ENCODE measurements at regions not wholly inside any gene's neighbourhood (a gene's known extent, or its start where the extent isn't known, plus 50 kb on each side); places are given as distances from the start of the nearest gene placed in this dataset.

GRCh38 chr6:122124908-122125307 lies 274.5 kb upstream of the HSF2 start:
- H3K36me3 Mint-ChIP-seq (ENCODE audit: low read depth): no peaks in the 10 kb centered on the region
- no peak overlapping the region for H3K4me3 Mint-ChIP-seq
- H3K4me1 Mint-ChIP-seq: peaks cover 34% of the 10 kb centered on the region
- no peak for TF ChIP-seq CTCF (IDR thresholded peaks at IDR 0.05; ENCODE audit: unreplicated experiment in 3 of 3)
- no peaks in the 10 kb centered on the region for H3K9me3 Mint-ChIP-seq
- no peak overlapping the region for H3K27ac Mint-ChIP-seq
- peaks cover 4% of the 10 kb centered on the region for H3K27me3 Mint-ChIP-seq (ENCODE audit: low read depth)

- Mint-ChIP-seq H3K27me3 (ENCODE audit: low read depth) (peaks cover 4% of the 10 kb centered on the region), H3K4me1 (peaks cover 34% of the 10 kb centered on the region), H3K9me3 (no peaks in the 10 kb centered on the region), H3K27ac (peak overlapping the region; percentile 23 to 67 (median 47)), H3K36me3 (ENCODE audit: low read depth) (no peaks in the 10 kb centered on the region), H3K4me3 (peak overlapping the region in 1 of 3 experiments; percentile 4)
- TF ChIP-seq CTCF (IDR thresholded peaks at IDR 0.05; ENCODE audit: unreplicated experiment in 3 of 3): no peak
These were observed 272.6 kb upstream of the HSF2 start for GRCh38 chr6:122126894-122127293.

- no peak overlapping the region for H3K27ac Mint-ChIP-seq
- H3K27me3 Mint-ChIP-seq (ENCODE audit: low read depth): peaks cover 4% of the 10 kb centered on the region
- H3K36me3 Mint-ChIP-seq (ENCODE audit: low read depth): no peaks in the 10 kb centered on the region
- H3K4me1 Mint-ChIP-seq: peaks cover 23% of the 10 kb centered on the region
- no peaks in the 10 kb centered on the region for H3K9me3 Mint-ChIP-seq
- TF ChIP-seq CTCF (IDR thresholded peaks at IDR 0.05; ENCODE audit: unreplicated experiment in 3 of 3): no peak
- no peak overlapping the region for H3K4me3 Mint-ChIP-seq
These were observed 271.0 kb upstream of the HSF2 start for GRCh38 chr6:122128445-122128844.

- peak overlapping the region in 2 of 3 experiments; percentile 61 to 69 for H3K27ac Mint-ChIP-seq
These were observed 270.0 kb upstream of the HSF2 start for GRCh38 chr6:122129313-122130025.

GRCh38 chr6:122130026-122130348 lies 269.5 kb upstream of the HSF2 start:
- H3K27ac Mint-ChIP-seq: peak overlapping the region in 1 of 3 experiments; percentile 23
- no peak for TF ChIP-seq CTCF (IDR thresholded peaks at IDR 0.05; ENCODE audit: unreplicated experiment in 3 of 3)
- no peaks in the 10 kb centered on the region for H3K36me3 Mint-ChIP-seq (ENCODE audit: low read depth)
- peaks cover 4% of the 10 kb centered on the region for H3K27me3 Mint-ChIP-seq (ENCODE audit: low read depth)
- H3K9me3 Mint-ChIP-seq: no peaks in the 10 kb centered on the region
- H3K4me1 Mint-ChIP-seq: peaks cover 23% of the 10 kb centered on the region
- H3K4me3 Mint-ChIP-seq: no peak overlapping the region

More at GRCh38 chr6:122129313-122130025, 270.0 kb upstream of the HSF2 start:
- H3K4me3 Mint-ChIP-seq: no peak overlapping the region
- no peaks in the 10 kb centered on the region for H3K36me3 Mint-ChIP-seq (ENCODE audit: low read depth)
- H3K27me3 Mint-ChIP-seq (ENCODE audit: low read depth): peaks cover 4% of the 10 kb centered on the region
- H3K4me1 Mint-ChIP-seq: peaks cover 23% of the 10 kb centered on the region
- no peaks in the 10 kb centered on the region for H3K9me3 Mint-ChIP-seq
- TF ChIP-seq CTCF (IDR thresholded peaks at IDR 0.05; ENCODE audit: unreplicated experiment in 3 of 3): no peak

- Mint-ChIP-seq H3K9me3 (no peaks in the 10 kb centered on the region), H3K27ac (peak overlapping the region in 1 of 3 experiments; percentile 23), H3K4me1 (peaks cover 23% of the 10 kb centered on the region), H3K4me3 (no peak overlapping the region), H3K36me3 (ENCODE audit: low read depth) (no peaks in the 10 kb centered on the region), H3K27me3 (ENCODE audit: low read depth) (peaks cover 4% of the 10 kb centered on the region)
- no peak for TF ChIP-seq CTCF (IDR thresholded peaks at IDR 0.05; ENCODE audit: unreplicated experiment in 3 of 3)
These were observed 268.9 kb upstream of the HSF2 start for GRCh38 chr6:122130518-122130917.

Data from nephron (organoid).